ENCODE measurements at regions not wholly inside any gene's neighbourhood (a gene's known extent, or its start where the extent isn't known, plus 50 kb on each side); places are given as distances from the start of the nearest gene placed in this dataset.
A peak's percentile ranks its signal among the peaks of the same experiment; 100 is the strongest.

GRCh38 chr14:71463807-71464206 is 468.4 kb upstream of the RGS6 start:
- no peak for ATAC-seq
- Mint-ChIP-seq H3K36me3 (ENCODE audit: low read depth) (peaks cover 2% of the 10 kb centered on the region), H3K4me3 (no peak overlapping the region), H3K4me1 (peaks cover 3% of the 10 kb centered on the region), H3K27me3 (no peaks in the 10 kb centered on the region), H3K27ac (no peak overlapping the region)
- DNase-seq: no peak
- no peaks in the 10 kb centered on the region for H3K9me3 ChIP-seq (ENCODE audit: control insufficient read depth, low read length, poor library complexity, severe bottlenecking)

- ATAC-seq (no peak), DNase-seq (no peak)
- no peak overlapping the region for H3K27ac Mint-ChIP-seq
- H3K4me1 Mint-ChIP-seq: peaks cover 8% of the 10 kb centered on the region
- H3K4me3 Mint-ChIP-seq: no peak overlapping the region
- H3K9me3 ChIP-seq (ENCODE audit: control insufficient read depth, low read length, poor library complexity, severe bottlenecking): no peaks in the 10 kb centered on the region
- H3K27me3 Mint-ChIP-seq: no peaks in the 10 kb centered on the region
- peaks cover 2% of the 10 kb centered on the region for H3K36me3 Mint-ChIP-seq (ENCODE audit: low read depth)
These were observed 467.4 kb upstream of the RGS6 start for GRCh38 chr14:71464840-71465239.

- H3K9me3 ChIP-seq (ENCODE audit: control insufficient read depth, low read length, poor library complexity, severe bottlenecking): no peaks in the 10 kb centered on the region
- ATAC-seq (no peak), DNase-seq (no peak)
- Mint-ChIP-seq H3K4me3 (no peak overlapping the region), H3K27ac (no peak overlapping the region), H3K27me3 (no peaks in the 10 kb centered on the region), H3K4me1 (peaks cover 8% of the 10 kb centered on the region), H3K36me3 (ENCODE audit: low read depth) (peaks cover 2% of the 10 kb centered on the region)
These were observed 466.9 kb upstream of the RGS6 start for GRCh38 chr14:71465316-71465715.

DNA sequence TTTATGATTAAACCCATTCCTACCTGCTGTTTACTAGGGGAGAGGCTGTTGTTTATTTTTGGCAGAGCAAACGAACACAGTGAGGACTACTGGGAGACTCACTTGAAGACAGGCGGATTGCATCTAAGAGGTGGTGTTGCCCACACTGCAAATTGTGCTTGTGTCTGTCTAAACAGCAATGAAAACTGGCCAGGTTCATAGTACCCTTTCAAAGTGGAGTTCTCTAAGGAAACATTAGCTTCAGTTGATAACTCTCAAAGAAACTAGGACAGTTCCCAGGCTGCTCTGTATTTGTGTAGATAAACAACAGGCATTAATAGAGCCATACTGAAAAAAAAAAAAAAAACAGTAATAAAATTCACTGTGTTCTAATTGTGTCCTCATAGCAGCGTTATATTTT is 466.0 kb upstream of the RGS6 start:
- peaks cover 2% of the 10 kb centered on the region for H3K36me3 Mint-ChIP-seq (ENCODE audit: low read depth)
- DNase-seq (no peak), ATAC-seq (no peak)
- H3K4me1 Mint-ChIP-seq: peaks cover 8% of the 10 kb centered on the region
- H3K27me3 Mint-ChIP-seq: no peaks in the 10 kb centered on the region
- no peak overlapping the region for H3K27ac Mint-ChIP-seq
- no peaks in the 10 kb centered on the region for H3K9me3 ChIP-seq (ENCODE audit: control insufficient read depth, low read length, poor library complexity, severe bottlenecking)
- H3K4me3 Mint-ChIP-seq: no peak overlapping the region

DNA sequence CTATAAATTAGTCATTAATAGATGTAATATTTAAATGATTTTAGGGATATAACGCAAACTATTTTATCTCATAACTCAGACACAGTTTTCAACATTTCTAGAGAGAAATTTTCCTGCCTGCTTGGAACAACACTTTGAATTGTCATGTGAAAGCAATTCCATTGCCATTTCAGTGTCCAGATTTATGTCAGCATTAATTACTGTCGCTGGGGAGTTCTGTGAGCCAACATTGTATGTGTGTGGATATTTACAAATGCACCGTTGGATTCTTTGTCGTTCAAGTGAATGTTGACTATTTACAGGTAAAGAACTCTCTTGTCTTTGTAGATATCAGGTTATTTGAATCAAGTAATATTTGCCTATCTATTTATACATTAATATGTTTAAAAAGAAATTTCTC is 465.3 kb upstream of the RGS6 start:
- no peaks in the 10 kb centered on the region for H3K9me3 ChIP-seq (ENCODE audit: control insufficient read depth, low read length, poor library complexity, severe bottlenecking)
- Mint-ChIP-seq H3K27ac (no peak overlapping the region), H3K4me3 (no peak overlapping the region), H3K4me1 (peaks cover 9% of the 10 kb centered on the region), H3K36me3 (ENCODE audit: low read depth) (peaks cover 5% of the 10 kb centered on the region), H3K27me3 (no peaks in the 10 kb centered on the region)
- no peak for DNase-seq
- ATAC-seq: no peak

DNA sequence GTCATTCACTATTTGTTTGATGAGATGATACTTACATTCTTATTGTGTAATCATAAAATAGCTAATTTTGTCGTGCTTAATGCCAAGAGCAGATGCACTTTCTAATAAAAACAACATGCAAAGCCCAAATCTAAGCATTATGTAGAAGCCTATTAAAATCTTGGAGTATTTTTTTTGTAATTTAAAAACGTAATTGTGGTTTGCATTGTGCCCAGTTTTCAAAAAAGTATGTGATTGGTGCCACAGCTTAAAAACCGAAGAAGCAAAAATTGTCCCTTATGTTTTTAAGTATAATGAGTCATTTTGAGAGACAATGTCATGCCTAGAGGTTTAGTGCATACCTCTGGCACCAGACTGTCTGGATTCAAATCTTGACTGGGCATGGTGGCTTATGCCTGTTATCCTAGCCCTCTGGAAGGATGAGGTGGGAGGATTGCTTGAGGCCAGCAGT is 464.8 kb upstream of the RGS6 start:
- H3K9me3 ChIP-seq (ENCODE audit: control insufficient read depth, low read length, poor library complexity, severe bottlenecking): no peaks in the 10 kb centered on the region
- Mint-ChIP-seq H3K4me3 (no peak overlapping the region), H3K27me3 (no peaks in the 10 kb centered on the region), H3K36me3 (ENCODE audit: low read depth) (peaks cover 5% of the 10 kb centered on the region), H3K27ac (no peak overlapping the region), H3K4me1 (peaks cover 12% of the 10 kb centered on the region)
- no peak for ATAC-seq
- no peak for DNase-seq

GRCh38 chr14:71468701-71469100 is 463.5 kb upstream of the RGS6 start:
- no peak overlapping the region for H3K4me3 Mint-ChIP-seq

DNA sequence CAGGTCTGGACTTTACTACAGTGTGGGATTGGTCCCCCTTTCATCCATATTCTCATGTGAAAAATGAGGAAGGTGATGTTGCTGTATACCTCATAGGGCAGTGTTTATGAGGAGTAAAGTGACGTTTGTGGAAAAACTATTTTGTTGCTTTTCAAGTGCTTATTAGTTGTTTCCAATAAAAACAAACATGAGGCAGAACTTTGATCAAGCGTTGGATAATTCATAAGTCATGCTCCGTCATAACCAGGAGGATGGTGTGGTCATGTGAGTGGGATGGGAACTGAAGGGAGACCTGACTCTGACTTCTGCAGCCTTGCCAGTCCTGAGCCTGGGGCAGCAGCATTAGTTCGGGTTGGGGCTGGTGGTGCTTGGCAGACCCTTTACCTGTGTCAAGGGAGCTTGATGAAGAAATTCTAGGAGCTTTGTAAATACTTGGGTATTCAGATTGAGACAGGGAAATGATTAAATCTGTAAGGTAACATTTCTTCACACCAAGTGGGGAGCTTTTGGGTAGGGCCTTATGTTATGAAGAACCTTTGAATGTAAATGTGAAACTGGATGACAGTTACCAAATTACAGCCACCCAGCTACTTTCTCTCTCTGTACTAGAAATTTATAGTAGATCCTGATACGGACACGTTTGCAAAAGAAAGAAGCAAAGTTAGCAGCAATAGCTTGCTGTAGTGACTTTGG is 462.4 kb upstream of the RGS6 start:
- no peaks in the 10 kb centered on the region for H3K9me3 ChIP-seq (ENCODE audit: control insufficient read depth, low read length, poor library complexity, severe bottlenecking)
- H3K27me3 Mint-ChIP-seq: no peaks in the 10 kb centered on the region
- no peak overlapping the region for H3K4me3 Mint-ChIP-seq
- H3K36me3 Mint-ChIP-seq (ENCODE audit: low read depth): peaks cover 5% of the 10 kb centered on the region
- no peak for DNase-seq
- H3K27ac Mint-ChIP-seq: no peak overlapping the region
- no peak for ATAC-seq
- H3K4me1 Mint-ChIP-seq: peaks cover 15% of the 10 kb centered on the region

More at GRCh38 chr14:71468701-71469100, 463.5 kb upstream of the RGS6 start:
- ATAC-seq: no peak
- DNase-seq: no peak
- no peaks in the 10 kb centered on the region for H3K9me3 ChIP-seq (ENCODE audit: control insufficient read depth, low read length, poor library complexity, severe bottlenecking)
- peaks cover 5% of the 10 kb centered on the region for H3K36me3 Mint-ChIP-seq (ENCODE audit: low read depth)
- H3K27me3 Mint-ChIP-seq: no peaks in the 10 kb centered on the region
- peaks cover 15% of the 10 kb centered on the region for H3K4me1 Mint-ChIP-seq
- H3K27ac Mint-ChIP-seq: no peak overlapping the region

DNA sequence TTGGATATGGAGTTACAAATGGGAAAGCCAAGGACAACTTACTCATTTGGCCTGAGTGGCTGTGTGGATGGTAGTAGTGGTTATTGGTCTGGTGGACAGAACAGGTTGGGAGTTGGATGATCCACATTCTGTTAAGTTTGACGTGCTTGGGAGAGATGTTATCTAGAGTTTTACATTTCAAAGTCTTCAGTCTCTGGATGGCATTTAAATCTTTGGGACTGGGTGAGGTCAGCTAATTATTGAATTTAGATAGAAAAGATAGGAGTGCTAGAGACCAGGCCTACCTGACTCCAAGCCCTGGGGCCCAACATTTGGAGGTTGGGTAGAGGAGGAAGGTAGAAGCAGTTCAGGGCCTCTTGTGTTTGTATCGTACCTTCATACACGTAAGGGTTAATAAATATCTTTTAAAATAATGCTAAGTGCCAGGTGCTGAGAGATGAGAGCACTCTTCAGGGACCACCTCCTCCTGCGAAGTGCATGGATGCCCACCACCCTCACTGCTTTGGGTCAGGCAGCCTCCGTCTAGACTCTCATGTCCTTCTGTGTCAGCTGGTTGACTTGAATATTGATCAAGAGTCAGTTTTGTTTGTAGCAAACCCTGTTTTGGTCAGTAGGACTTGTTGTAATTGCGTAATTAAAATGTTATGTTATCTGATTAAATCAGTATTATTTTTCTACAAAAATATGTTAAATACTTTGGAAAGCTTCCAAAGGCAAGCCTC is 460.4 kb upstream of the RGS6 start:
- H3K27ac Mint-ChIP-seq: no peak overlapping the region
- DNase-seq (no peak), ATAC-seq (no peak)
- no peaks in the 10 kb centered on the region for H3K9me3 ChIP-seq (ENCODE audit: control insufficient read depth, low read length, poor library complexity, severe bottlenecking)
- H3K4me3 Mint-ChIP-seq: no peak overlapping the region
- H3K4me1 Mint-ChIP-seq: peaks cover 18% of the 10 kb centered on the region
- peaks cover 4% of the 10 kb centered on the region for H3K36me3 Mint-ChIP-seq (ENCODE audit: low read depth)
- no peaks in the 10 kb centered on the region for H3K27me3 Mint-ChIP-seq

- Mint-ChIP-seq H3K36me3 (ENCODE audit: low read depth) (peaks cover 4% of the 10 kb centered on the region), H3K4me1 (peaks cover 22% of the 10 kb centered on the region), H3K4me3 (no peak overlapping the region), H3K27ac (no peak overlapping the region), H3K27me3 (no peaks in the 10 kb centered on the region)
- ATAC-seq (no peak), DNase-seq (no peak)
- H3K9me3 ChIP-seq (ENCODE audit: control insufficient read depth, low read length, poor library complexity, severe bottlenecking): no peaks in the 10 kb centered on the region
These were observed 459.6 kb upstream of the RGS6 start for GRCh38 chr14:71472356-71473340.

- no peak overlapping the region for H3K27ac Mint-ChIP-seq
- H3K27me3 Mint-ChIP-seq: no peaks in the 10 kb centered on the region
- H3K4me1 Mint-ChIP-seq: peaks cover 26% of the 10 kb centered on the region
- no peak overlapping the region for H3K4me3 Mint-ChIP-seq
- DNase-seq (no peak), ATAC-seq (no peak)
- H3K9me3 ChIP-seq (ENCODE audit: control insufficient read depth, low read length, poor library complexity, severe bottlenecking): no peaks in the 10 kb centered on the region
- peaks cover 4% of the 10 kb centered on the region for H3K36me3 Mint-ChIP-seq (ENCODE audit: low read depth)
These were observed 458.4 kb upstream of the RGS6 start for GRCh38 chr14:71473843-71474242.

DNA sequence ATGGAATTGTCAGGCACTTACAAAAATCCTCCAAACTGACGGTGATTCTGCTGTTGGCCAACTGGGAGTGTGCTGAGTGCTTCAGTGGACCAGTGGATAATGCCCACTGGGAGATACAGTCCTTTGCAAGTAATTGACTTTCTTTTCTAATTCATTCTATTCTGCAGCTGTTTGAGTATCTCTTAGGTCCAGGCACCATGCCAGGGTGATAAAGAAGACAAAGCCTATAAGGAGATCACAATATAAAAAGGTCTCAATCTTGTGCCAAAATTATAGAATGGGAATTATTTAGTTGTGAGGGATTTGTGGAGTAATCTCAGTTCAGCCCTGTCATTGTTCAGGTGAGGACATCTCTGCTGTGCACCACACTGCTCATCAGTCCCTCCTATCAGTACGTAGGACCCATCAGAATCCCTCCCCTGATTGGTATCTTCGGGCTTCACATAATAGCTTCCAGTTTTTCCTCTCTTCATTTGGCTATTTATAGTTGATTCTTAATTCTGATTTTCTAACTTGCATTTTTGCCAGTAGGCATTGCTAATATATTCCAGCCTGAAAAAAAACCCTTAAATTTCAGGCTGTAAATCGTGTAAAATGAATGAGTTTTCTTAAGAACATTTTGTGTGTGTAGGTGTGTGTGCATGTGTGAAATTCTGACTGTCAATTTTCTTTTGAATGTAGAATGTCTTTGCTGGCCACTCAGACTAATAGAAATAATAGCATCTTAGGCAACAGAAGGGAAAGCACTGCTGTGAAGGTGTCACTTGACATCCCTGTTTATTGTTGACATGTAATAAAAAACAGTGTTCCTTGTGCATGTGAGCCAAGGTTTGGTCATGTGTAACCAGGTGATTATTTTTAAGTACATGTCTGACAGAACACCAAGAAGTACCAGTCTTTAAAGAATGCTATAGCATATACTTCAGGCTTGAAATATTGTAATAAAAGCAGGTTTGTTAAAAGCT is 457.6 kb upstream of the RGS6 start:
- peaks cover 6% of the 10 kb centered on the region for H3K36me3 Mint-ChIP-seq (ENCODE audit: low read depth)
- no peak overlapping the region for H3K4me3 Mint-ChIP-seq
- DNase-seq: no peak
- H3K4me1 Mint-ChIP-seq: peaks cover 24% of the 10 kb centered on the region
- no peaks in the 10 kb centered on the region for H3K9me3 ChIP-seq (ENCODE audit: control insufficient read depth, low read length, poor library complexity, severe bottlenecking)
- H3K27ac Mint-ChIP-seq: peak overlapping the region; percentile 21
- no peaks in the 10 kb centered on the region for H3K27me3 Mint-ChIP-seq
- ATAC-seq: no peak
